ENCODE measurements at regions not wholly inside any gene's neighbourhood (a gene's known extent, or its start where the extent isn't known, plus 50 kb on each side); places are given as distances from the start of the nearest gene placed in this dataset.

DNA sequence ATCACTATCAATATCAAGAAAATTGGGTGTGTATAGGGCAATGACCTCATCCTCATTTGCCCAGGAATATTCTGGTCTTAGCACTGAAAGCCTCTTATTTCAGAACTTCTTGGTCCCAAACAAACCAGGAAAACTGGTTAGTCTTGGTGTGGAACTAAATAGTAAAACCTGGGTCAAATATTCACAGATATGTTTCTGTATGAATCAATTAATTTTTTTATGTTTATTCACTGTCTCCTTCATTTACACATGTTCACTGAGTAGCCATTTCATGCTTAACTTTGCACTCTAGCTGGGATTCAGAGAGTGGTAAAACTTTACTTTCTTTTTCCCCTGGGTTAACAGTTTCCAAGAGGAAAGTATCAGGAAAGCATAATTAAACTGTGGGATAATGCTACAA is 113.7 kb upstream of the PAPPA start:
- no peak for DNase-seq (ENCODE audit: low spot score)

DNA sequence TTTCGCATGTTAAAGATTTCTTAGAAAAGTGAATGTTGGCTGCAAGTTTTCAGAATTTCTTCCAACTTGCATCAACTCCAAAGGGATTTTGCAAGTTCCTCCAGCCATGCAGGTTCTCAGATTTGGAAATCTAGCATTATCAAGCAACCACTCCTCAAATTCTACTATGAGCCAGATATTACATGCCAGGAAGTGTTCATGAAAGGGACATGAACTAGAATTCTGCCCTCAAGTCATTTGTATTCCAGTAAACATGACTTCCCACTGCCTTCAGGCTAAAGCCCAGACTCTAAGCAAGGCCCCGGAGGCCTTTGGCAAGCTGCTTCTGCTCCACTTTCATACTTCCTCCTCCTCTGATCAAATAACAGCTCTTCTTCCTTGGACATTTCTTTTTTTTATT is 111.3 kb upstream of the PAPPA start:
- no peak for DNase-seq (ENCODE audit: low spot score)

DNA sequence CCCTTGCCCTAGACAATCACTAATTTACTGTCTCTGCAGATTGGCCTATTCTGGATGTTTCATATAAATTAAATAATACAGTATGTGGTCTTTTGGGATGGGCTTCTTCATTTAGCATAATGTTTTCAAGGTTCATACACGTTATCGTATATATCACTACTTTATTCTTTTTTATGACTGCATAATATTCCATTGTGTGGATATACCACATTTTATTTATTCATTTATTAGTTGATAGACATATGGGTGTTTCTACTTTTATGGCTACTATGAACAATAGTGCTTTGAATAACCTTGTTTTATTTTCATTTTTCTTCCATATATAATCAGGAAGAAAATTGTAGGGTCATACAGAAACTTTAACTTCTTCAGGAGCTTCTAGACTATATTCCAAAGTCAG is 108.5 kb upstream of the PAPPA start:
- DNase-seq (ENCODE audit: low spot score) = no peak

GRCh38 chr9:116048081-116048480 is 105.5 kb upstream of the PAPPA start:
- no peak for DNase-seq (ENCODE audit: low spot score)

- no peak for DNase-seq (ENCODE audit: low spot score)
Observed at GRCh38 chr9:116049456-116049855, 104.1 kb upstream of the PAPPA start.

GRCh38 chr9:116051528-116051927 is 102.1 kb upstream of the PAPPA start:
- DNase-seq (ENCODE audit: low spot score) = no peak

DNA sequence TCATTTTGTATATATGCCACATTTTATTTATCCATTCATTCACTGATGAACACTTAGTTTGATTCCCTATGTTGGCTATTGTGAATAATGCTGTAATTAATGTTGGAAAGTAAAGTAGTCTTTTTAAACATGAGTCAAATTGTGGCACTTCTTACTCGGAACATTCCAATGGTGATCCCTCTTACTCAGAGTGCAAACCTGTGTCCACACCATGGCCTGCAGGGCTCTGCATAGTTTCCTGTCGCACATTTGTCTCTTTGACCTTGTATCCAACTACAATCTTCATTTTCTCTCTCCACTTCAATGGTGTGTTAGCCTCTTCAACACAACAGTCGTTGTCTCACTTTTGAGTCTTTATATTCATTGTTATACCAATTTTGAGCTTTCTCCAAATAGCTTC is 98.1 kb upstream of the PAPPA start:
- no peak for DNase-seq (ENCODE audit: low spot score)

DNA sequence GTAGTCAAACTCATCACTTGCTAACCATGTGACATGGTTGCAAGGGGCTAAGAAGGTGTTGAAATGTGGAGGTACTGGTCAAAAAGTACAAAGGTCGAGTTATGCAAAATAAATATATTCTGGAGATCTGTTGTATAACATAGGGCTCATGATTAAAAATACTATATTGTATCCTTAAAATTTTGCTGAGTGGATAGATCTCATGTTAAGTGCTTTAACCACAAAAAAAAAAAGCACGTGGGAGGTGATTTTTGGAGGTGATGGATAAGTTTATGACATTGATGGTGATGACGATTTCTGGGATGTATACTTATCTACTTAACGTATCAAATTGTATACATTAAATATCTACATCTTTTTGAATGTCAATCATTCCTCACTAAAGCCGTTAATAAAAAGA is 96.2 kb upstream of the PAPPA start:
- no peak for DNase-seq (ENCODE audit: low spot score)

DNA sequence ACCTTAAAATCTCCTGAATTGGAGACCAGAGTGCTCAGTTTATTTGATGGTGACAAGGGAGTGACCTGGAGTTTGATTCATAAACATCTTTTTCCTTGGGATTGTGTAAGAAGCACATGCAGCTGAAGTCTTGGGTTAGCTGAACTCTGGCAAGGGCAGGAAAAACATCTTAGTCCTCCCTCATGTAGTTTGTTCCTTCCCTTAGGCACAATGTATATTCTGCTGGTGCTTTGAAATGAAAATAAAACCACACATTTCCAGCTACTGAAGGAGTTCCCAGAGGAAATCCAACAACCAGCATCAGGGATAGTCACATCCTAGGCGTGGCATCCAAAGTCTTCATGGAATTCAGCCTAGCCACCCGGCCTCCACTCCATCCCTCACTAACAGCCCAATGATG is 95.2 kb upstream of the PAPPA start:
- DNase-seq (ENCODE audit: low spot score) = no peak

GRCh38 chr9:116059466-116059865 is 94.1 kb upstream of the PAPPA start:
- no peak for DNase-seq (ENCODE audit: low spot score)

GRCh38 chr9:116060631-116061030 is 93.0 kb upstream of the PAPPA start:
- DNase-seq (ENCODE audit: low spot score) = no peak

GRCh38 chr9:116061546-116062205 is 91.9 kb upstream of the PAPPA start:
- DNase-seq (ENCODE audit: low spot score) = no peak

- DNase-seq (ENCODE audit: low spot score) = no peak
Observed at GRCh38 chr9:116062206-116062550, 91.4 kb upstream of the PAPPA start.

DNA sequence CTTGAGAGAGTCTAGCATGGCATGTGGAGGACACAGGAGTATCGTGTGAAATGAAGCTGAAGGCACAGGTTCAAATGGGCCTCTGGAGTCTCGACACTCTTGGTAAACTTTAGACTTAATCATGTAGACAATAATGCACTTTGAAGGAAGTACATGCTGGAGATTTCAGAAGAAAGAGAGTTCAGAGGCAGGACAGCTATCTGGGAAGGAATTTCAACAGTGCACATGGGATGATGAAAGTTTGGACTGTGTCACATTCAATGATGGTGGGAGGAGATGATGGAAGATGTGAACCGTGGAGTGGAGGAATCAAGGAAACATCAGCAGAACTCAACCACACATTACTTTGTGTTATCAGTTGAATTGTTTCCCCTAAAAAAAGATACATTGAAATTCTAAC is 88.6 kb upstream of the PAPPA start:
- no peak for DNase-seq (ENCODE audit: low spot score)

DNA sequence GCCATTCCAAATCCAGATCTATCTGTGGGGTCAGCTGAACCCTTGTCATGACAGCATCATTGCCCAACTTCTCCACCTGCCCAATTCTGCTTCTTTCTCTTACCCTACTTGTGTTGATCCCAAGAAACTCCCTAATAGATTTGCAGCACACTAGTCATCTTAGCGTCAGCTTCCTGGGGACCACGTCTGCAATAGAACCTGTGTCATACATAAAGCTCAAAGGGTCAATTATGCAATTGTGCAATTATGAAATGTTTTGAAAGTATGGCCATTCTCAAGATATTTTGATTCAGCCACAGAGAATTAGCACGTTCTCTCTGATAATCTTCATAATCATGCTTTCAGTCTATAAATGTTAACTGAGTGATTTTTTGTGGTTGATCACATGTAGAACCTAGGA is 87.4 kb upstream of the PAPPA start:
- DNase-seq (ENCODE audit: low spot score) = no peak

GRCh38 chr9:116067566-116067965 is 86.0 kb upstream of the PAPPA start:
- DNase-seq (ENCODE audit: low spot score) = no peak

DNA sequence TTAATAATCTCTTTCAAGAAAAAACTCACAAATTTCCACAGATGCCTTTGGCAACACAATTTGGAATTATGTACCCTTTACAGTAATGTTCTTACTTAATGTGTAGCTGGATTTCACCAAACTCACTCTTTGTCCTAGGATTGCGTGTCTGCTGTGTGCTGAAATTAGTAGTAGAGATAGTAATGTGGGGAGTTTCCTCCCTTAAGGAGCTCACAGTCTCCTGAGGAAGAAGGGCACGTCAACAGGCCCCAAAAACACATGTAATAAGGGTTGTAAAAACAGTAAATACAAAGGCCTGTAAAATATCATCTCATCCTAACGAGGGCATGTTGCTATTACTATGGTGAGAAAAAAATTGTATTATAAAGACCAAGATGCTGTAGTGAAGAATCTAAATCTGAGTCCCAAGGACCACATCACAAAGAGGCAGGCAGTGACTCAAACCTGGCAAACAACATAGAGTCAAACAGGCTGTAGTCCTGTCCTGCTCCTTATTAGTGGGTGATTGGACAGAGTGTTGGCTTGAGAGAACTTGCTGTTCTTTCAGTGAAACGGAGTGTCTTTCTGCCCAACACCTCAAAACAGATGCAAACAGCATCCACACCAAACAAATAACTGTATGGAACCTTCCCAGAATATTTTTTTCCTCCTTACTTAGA is 83.2 kb upstream of the PAPPA start:
- peak; percentile 56 for DNase-seq (ENCODE audit: low spot score)

DNA sequence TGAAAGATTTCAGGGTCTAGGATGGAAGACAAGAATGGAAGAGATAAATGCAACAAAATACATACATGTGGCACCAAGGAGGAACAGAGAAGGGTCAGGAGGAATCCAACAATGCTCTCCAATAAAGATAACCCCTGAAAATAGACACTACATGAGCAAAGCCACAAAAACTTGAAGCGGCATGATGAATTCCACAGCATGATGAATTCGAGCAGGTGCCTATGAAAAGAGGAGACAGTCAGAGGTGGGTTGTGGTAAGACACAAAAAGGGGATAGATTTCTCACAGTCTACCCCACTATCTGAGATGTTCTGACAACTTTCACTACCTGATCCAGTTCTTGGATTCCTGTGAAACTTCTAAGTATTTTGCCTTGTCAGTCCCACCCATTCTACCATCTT is 81.5 kb upstream of the PAPPA start:
- DNase-seq (ENCODE audit: low spot score) = no peak

GRCh38 chr9:116073826-116074225 is 79.8 kb upstream of the PAPPA start:
- peak; percentile 50 for DNase-seq (ENCODE audit: low spot score)

DNA sequence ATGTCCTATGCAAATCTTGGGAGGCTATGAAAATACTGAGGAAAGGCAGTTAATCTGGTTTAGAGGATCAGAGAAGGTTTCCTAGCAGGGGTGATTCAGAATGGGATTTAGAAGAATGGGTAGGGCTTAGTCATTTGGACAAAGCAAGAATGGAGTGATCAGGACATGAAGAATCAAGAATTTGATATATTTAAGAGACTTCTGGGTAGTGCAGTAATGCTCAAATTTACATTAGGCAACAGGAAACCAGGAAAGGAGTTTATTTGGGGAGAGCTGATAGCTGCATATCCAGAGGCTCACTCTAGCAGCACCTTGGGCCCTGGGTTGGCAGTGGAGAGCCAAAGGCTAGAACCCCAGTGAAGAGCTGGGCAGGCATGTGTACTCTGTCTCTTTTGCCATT is 78.9 kb upstream of the PAPPA start:
- peak; percentile 17 for DNase-seq (ENCODE audit: low spot score)

DNA sequence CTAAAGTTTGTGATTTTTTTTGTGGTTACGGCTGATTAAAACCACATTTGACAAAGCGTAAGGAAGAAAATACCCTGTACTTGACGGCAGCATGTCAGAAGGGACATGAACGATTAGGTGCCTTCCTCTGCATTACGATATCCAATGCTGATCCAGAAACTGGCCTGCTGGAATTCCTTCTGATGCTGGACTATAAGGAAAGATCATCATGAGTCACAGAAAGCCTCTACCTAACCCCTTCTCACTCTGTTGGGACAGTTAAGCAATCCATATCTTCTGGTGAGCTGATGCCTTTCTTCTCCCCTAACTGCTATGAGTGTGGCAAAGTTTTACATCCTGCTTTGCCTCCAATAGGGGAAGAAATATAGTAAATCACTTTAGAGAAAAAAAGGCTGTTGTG is 78.4 kb upstream of the PAPPA start:
- peak; percentile 69 for DNase-seq (ENCODE audit: low spot score)

GRCh38 chr9:116078640-116079039 is 75.0 kb upstream of the PAPPA start:
- no peak for DNase-seq (ENCODE audit: low spot score)

DNA sequence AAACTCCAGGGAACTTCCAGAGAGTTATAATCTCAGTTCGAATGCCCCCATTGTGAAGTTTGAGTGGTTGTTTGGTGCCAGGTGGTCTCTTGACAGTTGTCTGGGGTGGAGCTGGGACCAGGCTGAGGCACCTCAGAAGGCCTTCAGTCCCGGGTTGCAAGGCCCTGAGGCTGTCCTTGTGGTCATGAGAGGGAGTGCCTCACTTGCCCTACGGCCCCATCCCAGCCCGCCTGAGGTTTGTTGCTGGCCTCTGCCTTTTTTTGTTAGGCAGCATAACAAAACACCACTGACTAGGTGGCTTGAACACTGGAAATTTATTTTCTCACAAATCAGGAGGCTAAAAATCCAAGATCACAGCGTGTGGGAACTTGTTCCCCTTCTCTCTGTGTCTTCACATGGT is 73.0 kb upstream of the PAPPA start:
- no peak for DNase-seq (ENCODE audit: low spot score)

- DNase-seq (ENCODE audit: low spot score) = no peak
Observed at GRCh38 chr9:116081435-116082115, 72.0 kb upstream of the PAPPA start.

Measured in AG20443 (cell line).